Activated CD4-positive, alpha-beta memory T cell treated with anti-CD3 and anti-CD28 coated beads, Interleukin-2, amount 10 ng/mL, durations not matched to agents 7 days and 5 days (primary cell): ENCODE measurements at regions not wholly inside any gene's neighbourhood (a gene's known extent, or its start where the extent isn't known, plus 50 kb on each side); places are given as distances from the start of the nearest gene placed in this dataset.

ENCODE experiments used
- CTCF ChIA-PET: fragments of 350-600 bp; sonication (Branson Sonifier 250); formaldehyde crosslinking; loops from one replicate; lab custom pipeline; 2021; ENCODE audit warnings: antibody characterized with exemption, inconsistent platforms; lab: Charles Lee
- POLR2A ChIA-PET: fragments of 350-600 bp; sonication (Branson Sonifier 250); formaldehyde crosslinking; loops from one replicate; lab custom pipeline; 2021; ENCODE audit warnings: antibody characterized with exemption; lab: Charles Lee
- DNase-seq: peaks from one replicate; pipeline ENCODE4 v3.0.0-alpha.2; 2020
- H3K27ac Mint-ChIP-seq: one replicate; pipeline ENCODE4 v1.8.0; 2021; ENCODE audit warnings: mild to moderate bottlenecking, mixed read lengths
- H3K27me3 Mint-ChIP-seq: one replicate; pipeline ENCODE4 v1.8.0; 2021; ENCODE audit warnings: mixed read lengths
- H3K36me3 Mint-ChIP-seq: one replicate; pipeline ENCODE4 v1.8.0; 2021; ENCODE audit warnings: low read depth, mixed read lengths
- H3K4me1 Mint-ChIP-seq: one replicate; pipeline ENCODE4 v1.8.0; 2021; ENCODE audit warnings: mixed read lengths
- H3K4me3 Mint-ChIP-seq: one replicate; pipeline ENCODE4 v1.8.0; 2021; ENCODE audit warnings: mild to moderate bottlenecking, mixed read lengths
- H3K9me3 Mint-ChIP-seq: one replicate; pipeline ENCODE4 v1.8.0; 2021; ENCODE audit warnings: mixed read lengths

GRCh38 chr1:221335161-221336101 lies 406.5 kb downstream of the DUSP10 start:
- no peak overlapping the region for H3K4me3 Mint-ChIP-seq
- H3K27ac Mint-ChIP-seq, result no peak overlapping the region

GRCh38 chr1:221336126-221336525 lies 405.8 kb downstream of the DUSP10 start:
- ChIA-PET CTCF (no interaction called here), POLR2A (no interaction called here)
- no peak overlapping the region for H3K27ac Mint-ChIP-seq
- peaks cover 1% of the 10 kb centered on the region for H3K27me3 Mint-ChIP-seq
- H3K4me1 Mint-ChIP-seq, result no peaks in the 10 kb centered on the region
- no peak for DNase-seq
- H3K9me3 Mint-ChIP-seq, result peaks cover 3% of the 10 kb centered on the region
- H3K4me3 Mint-ChIP-seq, result no peak overlapping the region
- H3K36me3 Mint-ChIP-seq, result no peaks in the 10 kb centered on the region

More at GRCh38 chr1:221335161-221336101, 406.5 kb downstream of the DUSP10 start:
- Mint-ChIP-seq H3K9me3 (peaks cover 4% of the 10 kb centered on the region), H3K36me3 (no peaks in the 10 kb centered on the region), H3K27me3 (peaks cover 1% of the 10 kb centered on the region), H3K4me1 (no peaks in the 10 kb centered on the region)
- DNase-seq, result no peak
- CTCF ChIA-PET, result no interaction called here
- POLR2A ChIA-PET, result no interaction called here

GRCh38 chr1:221337106-221337505 lies 404.8 kb downstream of the DUSP10 start:
- no peak overlapping the region for H3K4me3 Mint-ChIP-seq

GRCh38 chr1:221343136-221343535 lies 398.8 kb downstream of the DUSP10 start:
- ChIA-PET CTCF (no interaction called here), POLR2A (no interaction called here)
- DNase-seq, result no peak
- no peaks in the 10 kb centered on the region for H3K9me3 Mint-ChIP-seq
- no peaks in the 10 kb centered on the region for H3K36me3 Mint-ChIP-seq
- no peaks in the 10 kb centered on the region for H3K4me1 Mint-ChIP-seq
- H3K27me3 Mint-ChIP-seq, result no peaks in the 10 kb centered on the region
- no peak overlapping the region for H3K4me3 Mint-ChIP-seq
- no peak overlapping the region for H3K27ac Mint-ChIP-seq

More at GRCh38 chr1:221337106-221337505, 404.8 kb downstream of the DUSP10 start:
- ChIA-PET CTCF (no interaction called here), POLR2A (no interaction called here)
- no peaks in the 10 kb centered on the region for H3K4me1 Mint-ChIP-seq
- H3K36me3 Mint-ChIP-seq, result no peaks in the 10 kb centered on the region
- H3K9me3 Mint-ChIP-seq, result peaks cover 2% of the 10 kb centered on the region
- no peak for DNase-seq
- H3K27me3 Mint-ChIP-seq, result peaks cover 1% of the 10 kb centered on the region
- H3K27ac Mint-ChIP-seq, result no peak overlapping the region

- H3K4me3 Mint-ChIP-seq, result no peak overlapping the region
- ChIA-PET POLR2A (no interaction called here), CTCF (no interaction called here)
- no peak overlapping the region for H3K27ac Mint-ChIP-seq
- H3K9me3 Mint-ChIP-seq, result no peaks in the 10 kb centered on the region
- DNase-seq, result no peak
- H3K27me3 Mint-ChIP-seq, result no peaks in the 10 kb centered on the region
- H3K36me3 Mint-ChIP-seq, result no peaks in the 10 kb centered on the region
- no peaks in the 10 kb centered on the region for H3K4me1 Mint-ChIP-seq
Measured at GRCh38 chr1:221343607-221344006, 398.3 kb downstream of the DUSP10 start.

GRCh38 chr1:221344693-221345092 lies 397.2 kb downstream of the DUSP10 start:
- no peaks in the 10 kb centered on the region for H3K27me3 Mint-ChIP-seq
- no peaks in the 10 kb centered on the region for H3K36me3 Mint-ChIP-seq
- no peaks in the 10 kb centered on the region for H3K4me1 Mint-ChIP-seq
- H3K9me3 Mint-ChIP-seq, result no peaks in the 10 kb centered on the region
- no peak overlapping the region for H3K4me3 Mint-ChIP-seq
- ChIA-PET POLR2A (no interaction called here), CTCF (no interaction called here)
- no peak for DNase-seq
- no peak overlapping the region for H3K27ac Mint-ChIP-seq

GRCh38 chr1:221347706-221348105 lies 394.2 kb downstream of the DUSP10 start:
- ChIA-PET POLR2A (no interaction called here), CTCF (no interaction called here)
- Mint-ChIP-seq H3K27me3 (no peaks in the 10 kb centered on the region), H3K4me1 (no peaks in the 10 kb centered on the region), H3K9me3 (no peaks in the 10 kb centered on the region), H3K36me3 (no peaks in the 10 kb centered on the region), H3K4me3 (no peak overlapping the region), H3K27ac (no peak overlapping the region)
- DNase-seq, result no peak

GRCh38 chr1:221350091-221350490 lies 391.8 kb downstream of the DUSP10 start:
- CTCF ChIA-PET, result no interaction called here
- POLR2A ChIA-PET, result no interaction called here
- Mint-ChIP-seq H3K4me3 (no peak overlapping the region), H3K4me1 (no peaks in the 10 kb centered on the region), H3K9me3 (no peaks in the 10 kb centered on the region), H3K27ac (no peak overlapping the region), H3K36me3 (no peaks in the 10 kb centered on the region), H3K27me3 (no peaks in the 10 kb centered on the region)
- DNase-seq, result no peak

- H3K9me3 Mint-ChIP-seq, result no peaks in the 10 kb centered on the region
Measured at GRCh38 chr1:221356693-221357092, 385.2 kb downstream of the DUSP10 start.

GRCh38 chr1:221363039-221363438 lies 378.9 kb downstream of the DUSP10 start:
- Mint-ChIP-seq H3K4me3 (no peak overlapping the region), H3K36me3 (no peaks in the 10 kb centered on the region), H3K27me3 (peaks cover 4% of the 10 kb centered on the region)

More at GRCh38 chr1:221356693-221357092, 385.2 kb downstream of the DUSP10 start:
- H3K4me1 Mint-ChIP-seq, result no peaks in the 10 kb centered on the region
- CTCF ChIA-PET, result no interaction called here
- no peak overlapping the region for H3K4me3 Mint-ChIP-seq
- no peak for DNase-seq
- H3K27me3 Mint-ChIP-seq, result no peaks in the 10 kb centered on the region
- no peak overlapping the region for H3K27ac Mint-ChIP-seq
- POLR2A ChIA-PET, result no interaction called here
- H3K36me3 Mint-ChIP-seq, result no peaks in the 10 kb centered on the region

GRCh38 chr1:221366495-221367110 lies 375.3 kb downstream of the DUSP10 start:
- no peak for DNase-seq
- Mint-ChIP-seq H3K4me3 (no peak overlapping the region), H3K36me3 (no peaks in the 10 kb centered on the region), H3K27me3 (peaks cover 9% of the 10 kb centered on the region), H3K4me1 (no peaks in the 10 kb centered on the region), H3K27ac (no peak overlapping the region), H3K9me3 (no peaks in the 10 kb centered on the region)
- POLR2A ChIA-PET, result no interaction called here
- CTCF ChIA-PET, result no interaction called here

More at GRCh38 chr1:221363039-221363438, 378.9 kb downstream of the DUSP10 start:
- ChIA-PET CTCF (no interaction called here), POLR2A (no interaction called here)
- no peaks in the 10 kb centered on the region for H3K9me3 Mint-ChIP-seq
- no peak for DNase-seq
- H3K27ac Mint-ChIP-seq, result no peak overlapping the region
- no peaks in the 10 kb centered on the region for H3K4me1 Mint-ChIP-seq

GRCh38 chr1:221371705-221372104 lies 370.2 kb downstream of the DUSP10 start:
- Mint-ChIP-seq H3K27ac (no peak overlapping the region), H3K4me3 (no peak overlapping the region), H3K4me1 (no peaks in the 10 kb centered on the region), H3K36me3 (no peaks in the 10 kb centered on the region), H3K9me3 (no peaks in the 10 kb centered on the region), H3K27me3 (peaks cover 5% of the 10 kb centered on the region)
- DNase-seq, result no peak
- ChIA-PET POLR2A (no interaction called here), CTCF (no interaction called here)

- no peaks in the 10 kb centered on the region for H3K36me3 Mint-ChIP-seq
- peaks cover 5% of the 10 kb centered on the region for H3K27me3 Mint-ChIP-seq
- CTCF ChIA-PET, result no interaction called here
- POLR2A ChIA-PET, result no interaction called here
- no peak overlapping the region for H3K27ac Mint-ChIP-seq
- no peaks in the 10 kb centered on the region for H3K4me1 Mint-ChIP-seq
- no peak for DNase-seq
- H3K4me3 Mint-ChIP-seq, result no peak overlapping the region
- no peaks in the 10 kb centered on the region for H3K9me3 Mint-ChIP-seq
Measured at GRCh38 chr1:221373795-221374194, 368.1 kb downstream of the DUSP10 start.
